ENCODE measurements at regions not wholly inside any gene's neighbourhood (a gene's known extent, or its start where the extent isn't known, plus 50 kb on each side); places are given as distances from the start of the nearest gene placed in this dataset.

DNA sequence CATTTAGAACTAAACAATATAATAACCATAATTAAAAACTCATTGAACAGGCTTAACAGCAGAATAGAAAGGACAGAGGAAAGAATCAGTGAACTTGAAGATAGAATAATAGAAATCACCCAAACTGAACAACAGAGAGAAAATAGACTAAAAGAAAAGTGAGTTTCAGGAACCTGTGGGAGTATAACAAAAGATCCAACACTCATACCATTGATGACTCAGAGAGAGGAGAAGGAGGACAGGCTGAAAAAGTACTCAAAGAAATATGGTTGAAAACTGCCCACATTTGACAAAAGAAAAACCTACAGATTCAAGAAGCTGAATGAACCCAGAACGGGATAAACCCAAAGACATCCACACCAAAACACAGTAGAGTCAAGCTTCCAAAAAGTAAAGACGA lies 54.2 kb upstream of the FMNL2 start:
- Histone ChIP-seq H3K4me1 (ENCODE audit: control insufficient read depth in 3 of 3, insufficient read depth in 2 of 3, low read depth in 1 of 3, low read length in 2 of 3) (no peaks in the 10 kb centered on the region), H3K9me3 (ENCODE audit: control insufficient read depth in 2 of 2, insufficient read depth in 1 of 2, low read depth in 1 of 2, low read length in 1 of 2) (peaks cover 0 to 7% of the 10 kb centered on the region in 2 donors), H3K27ac (ENCODE audit: low read depth in 1 of 3, low read length in 2 of 3) (no peak overlapping the region), H3K27me3 (ENCODE audit: control insufficient read depth in 3 of 3, insufficient read depth in 3 of 3, low read length in 3 of 3) (no peaks in the 10 kb centered on the region), H3K36me3 (ENCODE audit: control insufficient read depth in 3 of 3, insufficient read depth in 2 of 3, low read depth in 1 of 3, low read length in 3 of 3) (no peaks in the 10 kb centered on the region), H3K4me3 (ENCODE audit: low read depth in 1 of 3, low read length in 3 of 3) (no peak overlapping the region)
- WGBS, 3 donors, result 83 to 93% (median 89%) methylated on average over 2 of the region's 2 CpGs
- DNase-seq (no peak), FAIRE-seq (no peak)

DNA sequence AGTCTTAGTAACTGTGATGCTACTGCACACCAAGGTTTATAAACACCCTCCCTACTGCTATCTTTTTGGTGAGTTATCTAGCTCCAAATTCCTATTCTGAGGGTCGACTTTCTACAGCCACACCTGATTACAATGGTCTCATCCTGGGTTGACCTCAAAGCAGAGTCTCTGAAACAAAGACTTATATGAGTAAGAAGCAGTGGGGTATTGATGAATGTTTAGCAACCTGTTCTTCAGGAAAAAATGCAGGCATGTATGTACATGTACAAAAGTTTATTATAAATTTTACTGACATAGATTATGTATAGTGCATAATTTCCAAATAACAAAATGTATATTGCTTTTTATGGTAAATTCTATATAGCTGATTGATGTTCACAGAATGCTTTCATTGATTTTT lies 51.6 kb upstream of the FMNL2 start:
- 23 to 64% (median 31%) methylated on average over 1 of the region's 1 CpG for WGBS, 3 donors
- no peak for FAIRE-seq
- Histone ChIP-seq H3K27ac (ENCODE audit: low read depth in 1 of 3, low read length in 2 of 3) (no peak overlapping the region), H3K36me3 (ENCODE audit: control insufficient read depth in 3 of 3, insufficient read depth in 2 of 3, low read depth in 1 of 3, low read length in 3 of 3) (no peaks in the 10 kb centered on the region), H3K4me1 (ENCODE audit: control insufficient read depth in 3 of 3, insufficient read depth in 2 of 3, low read depth in 1 of 3, low read length in 2 of 3) (no peaks in the 10 kb centered on the region), H3K27me3 (ENCODE audit: control insufficient read depth in 3 of 3, insufficient read depth in 3 of 3, low read length in 3 of 3) (no peaks in the 10 kb centered on the region), H3K4me3 (ENCODE audit: low read depth in 1 of 3, low read length in 3 of 3) (no peak overlapping the region), H3K9me3 (ENCODE audit: control insufficient read depth in 2 of 2, insufficient read depth in 1 of 2, low read depth in 1 of 2, low read length in 1 of 2) (peaks cover 0 to 7% of the 10 kb centered on the region in 2 donors)
- no peak for DNase-seq

DNA sequence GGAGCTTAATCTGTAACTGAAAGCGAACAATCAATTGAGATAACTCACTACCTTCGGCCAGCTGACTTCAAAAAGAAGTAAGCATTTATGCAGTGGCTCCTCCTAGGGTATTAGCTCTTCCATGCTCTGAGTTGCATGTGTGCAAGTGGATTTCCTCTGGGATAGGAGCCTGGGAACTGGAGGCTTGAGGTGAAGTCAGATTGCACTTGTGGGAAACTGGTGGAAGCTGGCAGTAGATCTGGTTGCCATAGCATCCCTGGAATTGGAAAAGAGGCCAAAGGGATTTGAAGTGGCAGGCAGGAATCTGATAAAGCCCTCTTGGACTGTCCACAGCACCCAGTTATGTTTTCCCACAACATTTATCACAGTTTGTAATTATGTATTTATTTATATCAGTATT lies 50.6 kb upstream of the FMNL2 start:
- DNase-seq (no peak), FAIRE-seq (no peak)
- H3K27ac ChIP-seq (ENCODE audit: low read depth in 1 of 3, low read length in 2 of 3), result no peak overlapping the region
- no peaks in the 10 kb centered on the region for H3K4me1 ChIP-seq (ENCODE audit: control insufficient read depth in 3 of 3, insufficient read depth in 2 of 3, low read depth in 1 of 3, low read length in 2 of 3)
- H3K9me3 ChIP-seq (ENCODE audit: control insufficient read depth in 2 of 2, insufficient read depth in 1 of 2, low read depth in 1 of 2, low read length in 1 of 2), result peaks cover 0 to 6% of the 10 kb centered on the region in 2 donors
- H3K4me3 ChIP-seq (ENCODE audit: low read depth in 1 of 3, low read length in 3 of 3), result no peak overlapping the region
- 59 to 80% (median 72%) methylated on average over 2 of the region's 2 CpGs for WGBS, 3 donors
- no peaks in the 10 kb centered on the region for H3K36me3 ChIP-seq (ENCODE audit: control insufficient read depth in 3 of 3, insufficient read depth in 2 of 3, low read depth in 1 of 3, low read length in 3 of 3)
- no peaks in the 10 kb centered on the region for H3K27me3 ChIP-seq (ENCODE audit: control insufficient read depth in 3 of 3, insufficient read depth in 3 of 3, low read length in 3 of 3)
